ENCODE measurements at regions not wholly inside any gene's neighbourhood (a gene's known extent, or its start where the extent isn't known, plus 50 kb on each side); places are given as distances from the start of the nearest gene placed in this dataset.

GRCh38 chr18:73966954-73967353 is 180.7 kb downstream of the FBXO15 start:
- no peak for DNase-seq (ENCODE audit: low read depth in 2 of 2)

- no peak for DNase-seq (ENCODE audit: low read depth in 2 of 2)
Observed at GRCh38 chr18:73962256-73962655, 185.4 kb downstream of the FBXO15 start.

GRCh38 chr18:73961804-73962203 is 185.8 kb downstream of the FBXO15 start:
- no peak for DNase-seq (ENCODE audit: low read depth in 2 of 2)

GRCh38 chr18:73959352-73959751 is 188.3 kb downstream of the FBXO15 start:
- DNase-seq (ENCODE audit: low read depth in 2 of 2) = no peak

- no peak for DNase-seq (ENCODE audit: low read depth in 2 of 2)
Observed at GRCh38 chr18:73954268-73954667, 193.4 kb downstream of the FBXO15 start.

GRCh38 chr18:73952296-73952946 is 195.2 kb downstream of the FBXO15 start:
- no peak for DNase-seq (ENCODE audit: low read depth in 2 of 2)

- DNase-seq (ENCODE audit: low read depth in 2 of 2) = no peak
Observed at GRCh38 chr18:73950116-73950700, 197.4 kb downstream of the FBXO15 start.

- no peak for DNase-seq (ENCODE audit: low read depth in 2 of 2)
Observed at GRCh38 chr18:73948497-73948896, 199.1 kb downstream of the FBXO15 start.

GRCh38 chr18:73948084-73948483 is 199.6 kb downstream of the FBXO15 start:
- DNase-seq (ENCODE audit: low read depth in 2 of 2) = no peak

- DNase-seq (ENCODE audit: low read depth in 2 of 2) = no peak
Observed at GRCh38 chr18:73947180-73947921, 200.3 kb downstream of the FBXO15 start.

GRCh38 chr18:73945130-73945792 is 202.4 kb downstream of the FBXO15 start:
- DNase-seq (ENCODE audit: low read depth in 2 of 2) = no peak

- DNase-seq (ENCODE audit: low read depth in 2 of 2) = no peak
Observed at GRCh38 chr18:73944715-73945114, 202.9 kb downstream of the FBXO15 start.

- DNase-seq (ENCODE audit: low read depth in 2 of 2) = no peak
Observed at GRCh38 chr18:73943763-73944162, 203.9 kb downstream of the FBXO15 start.

- DNase-seq (ENCODE audit: low read depth in 2 of 2) = no peak
Observed at GRCh38 chr18:73942956-73943355, 204.7 kb downstream of the FBXO15 start.

GRCh38 chr18:73942081-73942625 is 205.5 kb downstream of the FBXO15 start:
- no peak for DNase-seq (ENCODE audit: low read depth in 2 of 2)

- DNase-seq (ENCODE audit: low read depth in 2 of 2) = no peak
Observed at GRCh38 chr18:73940721-73941120, 206.9 kb downstream of the FBXO15 start.

GRCh38 chr18:73939391-73939790 is 208.2 kb downstream of the FBXO15 start:
- no peak for DNase-seq (ENCODE audit: low read depth in 2 of 2)

GRCh38 chr18:73933685-73934084 is 213.9 kb downstream of the FBXO15 start:
- no peak for DNase-seq (ENCODE audit: low read depth in 2 of 2)

- no peak for DNase-seq (ENCODE audit: low read depth in 2 of 2)
Observed at GRCh38 chr18:73932976-73933375, 214.7 kb downstream of the FBXO15 start.

GRCh38 chr18:73927496-73927895 is 220.1 kb downstream of the FBXO15 start:
- no peak for DNase-seq (ENCODE audit: low read depth in 2 of 2)

GRCh38 chr18:73924836-73925235 is 222.8 kb downstream of the FBXO15 start:
- DNase-seq (ENCODE audit: low read depth in 2 of 2) = no peak

GRCh38 chr18:73924307-73924706 is 223.3 kb downstream of the FBXO15 start:
- DNase-seq (ENCODE audit: low read depth in 2 of 2) = no peak

Measured in dermis microvascular lymphatic vessel endothelial cell (primary cell).